Mucosa of rectum (tissue), 2 donors: ENCODE measurements at regions not wholly inside any gene's neighbourhood (a gene's known extent, or its start where the extent isn't known, plus 50 kb on each side); places are given as distances from the start of the nearest gene placed in this dataset.

Experiments
- H3K27ac ChIP-seq, 2 donors: one replicate each; pipeline ENCODE4 v1.7.0; 2013; ENCODE audit warnings: inconsistent platforms in 2 of 2, low read depth in 2 of 2, low read length in 2 of 2
- H3K27me3 ChIP-seq, 2 donors: one replicate each; pipeline ENCODE4 v1.7.0; 2013; ENCODE audit warnings: low read length in 2 of 2; ENCODE audit not compliant: control insufficient read depth in 2 of 2, insufficient read depth in 2 of 2
- H3K36me3 ChIP-seq, 2 donors: one replicate each; pipeline ENCODE4 v1.7.0; 2013; ENCODE audit warnings: low read length in 2 of 2; ENCODE audit not compliant: control insufficient read depth in 2 of 2, insufficient read depth in 2 of 2
- H3K4me1 ChIP-seq, 2 donors: one replicate each; pipeline ENCODE4 v1.7.0; 2013; ENCODE audit warnings: low read length in 2 of 2, mild to moderate bottlenecking in 1 of 2; ENCODE audit not compliant: control insufficient read depth in 2 of 2, insufficient read depth in 2 of 2
- H3K4me3 ChIP-seq, 2 donors: one replicate each; pipeline ENCODE4 v1.7.0; 2013; ENCODE audit warnings: low read length in 2 of 2
- H3K9ac ChIP-seq, 2 donors: one replicate each; pipeline ENCODE4 v1.7.0; 2013; ENCODE audit warnings: low read length in 2 of 2, low read depth in 1 of 2, mild to moderate bottlenecking in 1 of 2
- H3K9me3 ChIP-seq, 2 donors: one replicate each; pipeline ENCODE4 v1.7.0; 2013; ENCODE audit warnings: low read length in 2 of 2; ENCODE audit not compliant: control insufficient read depth in 2 of 2
- donor health status: healthy.
- donor health status: Normal muscosa, but diverticular disease.

DNA sequence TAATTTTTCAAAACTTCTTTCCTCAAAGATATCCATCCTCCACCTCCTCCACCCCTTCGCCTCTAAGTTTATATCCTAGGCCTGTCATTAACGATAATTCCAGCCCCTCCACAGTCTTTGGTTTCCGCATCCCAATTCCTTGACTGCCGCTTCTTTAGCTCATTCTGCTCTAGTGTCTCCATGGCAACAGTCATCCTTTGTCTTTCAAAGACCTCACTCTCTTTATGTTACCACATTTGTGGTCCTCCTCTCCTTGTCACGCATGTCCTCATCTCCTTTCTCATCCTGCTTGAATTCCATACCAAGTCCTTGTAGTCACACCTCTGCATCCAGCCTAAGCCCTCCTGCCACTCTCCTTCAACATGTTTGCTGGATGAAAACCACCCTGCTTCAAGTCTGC, 511.2 kb upstream of the KLF6 start:
- Histone ChIP-seq H3K27me3 (no peaks in the 10 kb centered on the region), H3K4me3 (no peak overlapping the region), H3K36me3 (no peaks in the 10 kb centered on the region), H3K4me1 (no peaks in the 10 kb centered on the region), H3K9me3 (no peaks in the 10 kb centered on the region), H3K27ac (no peak overlapping the region), H3K9ac (no peak overlapping the region)

DNA sequence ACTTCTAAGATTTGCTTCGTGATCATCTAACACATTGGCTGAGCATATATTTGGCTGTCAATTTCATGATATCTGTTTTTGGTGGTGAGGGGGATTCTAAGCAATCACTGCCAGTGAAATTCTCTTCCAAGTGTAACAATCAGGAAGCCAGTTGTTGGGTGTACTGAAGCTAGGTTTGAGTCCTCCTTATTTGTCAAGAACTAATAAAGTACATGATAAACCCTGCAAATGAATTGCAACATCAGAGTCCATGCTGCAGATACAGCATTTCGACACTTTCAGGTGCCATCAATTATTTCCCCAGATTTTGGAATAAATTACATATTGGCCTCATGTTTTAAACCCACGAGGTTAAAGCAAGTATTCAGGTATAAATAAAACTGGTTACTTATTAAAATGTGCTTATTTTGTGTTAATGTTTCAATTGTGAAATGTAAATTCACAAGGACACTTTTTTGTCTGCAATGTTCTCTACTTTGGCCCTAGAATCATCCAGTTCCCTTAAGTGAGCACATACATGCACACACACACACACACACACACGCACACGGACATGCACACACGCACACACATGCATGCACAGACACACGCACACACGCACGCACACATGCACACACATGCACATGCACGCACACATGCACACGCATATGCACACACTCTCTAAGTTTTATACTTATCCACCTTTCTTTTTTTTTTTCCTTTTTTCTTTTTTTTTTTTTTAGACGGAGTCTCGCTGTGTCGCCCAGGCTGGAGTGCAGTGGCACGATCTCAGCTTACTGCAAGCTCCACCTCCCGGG, 510.2 kb upstream of the KLF6 start:
- Histone ChIP-seq H3K4me3 (no peak overlapping the region), H3K36me3 (no peaks in the 10 kb centered on the region), H3K9ac (no peak overlapping the region), H3K27me3 (no peaks in the 10 kb centered on the region), H3K9me3 (no peaks in the 10 kb centered on the region), H3K4me1 (no peaks in the 10 kb centered on the region), H3K27ac (no peak overlapping the region)

DNA sequence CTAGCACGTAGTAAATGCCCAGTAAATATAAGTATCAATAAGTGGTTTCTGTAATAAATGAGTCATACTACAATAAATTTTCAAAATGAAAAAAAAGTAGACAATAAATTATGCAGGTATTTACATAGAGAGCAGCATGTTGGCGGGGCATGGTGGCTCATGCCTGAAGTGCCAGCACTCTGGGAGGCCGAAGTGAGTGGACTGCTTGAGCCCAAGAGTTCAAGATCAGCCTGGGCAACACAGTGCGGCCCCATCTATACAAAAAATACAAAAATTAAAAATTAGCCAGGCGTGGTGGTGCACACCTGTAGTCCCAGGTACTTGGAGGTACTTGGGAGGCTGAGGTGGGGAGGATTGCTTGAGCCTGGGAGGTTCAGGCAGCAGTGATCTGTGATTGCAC, 509.3 kb upstream of the KLF6 start:
- Histone ChIP-seq H3K27ac (no peak overlapping the region), H3K36me3 (no peaks in the 10 kb centered on the region), H3K4me3 (no peak overlapping the region), H3K9me3 (no peaks in the 10 kb centered on the region), H3K9ac (no peak overlapping the region), H3K27me3 (no peaks in the 10 kb centered on the region), H3K4me1 (no peaks in the 10 kb centered on the region)

- Histone ChIP-seq H3K9ac (no peak overlapping the region), H3K27me3 (no peaks in the 10 kb centered on the region), H3K27ac (no peak overlapping the region), H3K36me3 (no peaks in the 10 kb centered on the region), H3K9me3 (no peaks in the 10 kb centered on the region), H3K4me3 (no peak overlapping the region), H3K4me1 (no peaks in the 10 kb centered on the region)
These were observed 507.0 kb upstream of the KLF6 start for GRCh38 chr10:4291990-4292389.

GRCh38 chr10:4285121-4285520, 500.1 kb upstream of the KLF6 start:
- peak overlapping the region in 1 of 2 donors; percentile 64 for H3K27ac ChIP-seq
- H3K4me1 ChIP-seq: peaks cover 13 to 19% of the 10 kb centered on the region in 2 donors
- H3K9ac ChIP-seq: no peak overlapping the region
- no peaks in the 10 kb centered on the region for H3K27me3 ChIP-seq
- no peaks in the 10 kb centered on the region for H3K9me3 ChIP-seq
- H3K36me3 ChIP-seq: no peaks in the 10 kb centered on the region
- no peak overlapping the region for H3K4me3 ChIP-seq

DNA sequence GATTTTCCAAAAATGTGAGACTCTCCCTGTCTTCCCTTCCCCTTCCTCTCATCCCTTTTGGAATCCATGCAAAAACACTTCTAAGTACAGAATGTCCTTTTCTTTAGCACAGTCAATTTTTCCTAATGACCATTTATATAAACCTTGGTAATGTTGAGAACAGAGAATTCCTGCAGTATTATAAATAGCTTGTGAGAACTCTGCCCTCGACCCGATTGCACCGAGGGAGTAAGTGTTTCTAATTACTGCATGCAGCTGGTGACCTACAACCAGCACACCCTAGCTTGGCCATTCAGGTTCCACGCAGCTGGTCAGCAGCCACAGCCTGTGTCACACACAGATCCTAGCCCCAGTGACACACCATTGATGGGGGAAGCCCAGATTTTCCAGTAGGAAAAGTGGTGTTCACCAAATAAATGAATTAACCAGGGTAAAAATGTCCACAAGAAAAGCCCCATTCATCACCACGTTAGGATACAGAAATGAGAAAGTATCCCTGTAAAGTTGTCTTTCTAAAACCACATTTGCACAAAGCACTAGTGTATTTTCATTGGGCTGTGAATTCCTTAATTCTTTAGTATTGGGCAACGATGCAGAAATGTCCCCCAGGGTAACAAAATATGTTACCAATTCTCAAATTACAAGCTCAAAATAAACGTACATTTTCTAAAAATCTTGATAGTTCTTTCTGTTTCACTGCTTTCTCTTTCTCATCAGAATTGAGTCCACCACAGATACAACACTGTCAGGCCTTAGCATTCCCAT, 499.0 kb upstream of the KLF6 start:
- Histone ChIP-seq H3K9me3 (no peaks in the 10 kb centered on the region), H3K36me3 (no peaks in the 10 kb centered on the region), H3K4me3 (no peak overlapping the region), H3K27ac (peak overlapping the region in 1 of 2 donors; percentile 64), H3K27me3 (no peaks in the 10 kb centered on the region), H3K9ac (no peak overlapping the region), H3K4me1 (peaks cover 22 to 24% of the 10 kb centered on the region in 2 donors)

- no peaks in the 10 kb centered on the region for H3K9me3 ChIP-seq
- H3K4me1 ChIP-seq: peaks cover 22 to 24% of the 10 kb centered on the region in 2 donors
These were observed 497.5 kb upstream of the KLF6 start for GRCh38 chr10:4282496-4282895.

GRCh38 chr10:4281190-4281825, 496.3 kb upstream of the KLF6 start:
- no peaks in the 10 kb centered on the region for H3K36me3 ChIP-seq
- H3K27me3 ChIP-seq: no peaks in the 10 kb centered on the region
- H3K4me1 ChIP-seq: peaks cover 22 to 24% of the 10 kb centered on the region in 2 donors
- H3K9me3 ChIP-seq: no peaks in the 10 kb centered on the region
- H3K9ac ChIP-seq: no peak overlapping the region
- peak overlapping the region; percentile 75 to 80 for H3K27ac ChIP-seq
- H3K4me3 ChIP-seq: no peak overlapping the region

More at GRCh38 chr10:4282496-4282895, 497.5 kb upstream of the KLF6 start:
- no peak overlapping the region for H3K9ac ChIP-seq
- no peaks in the 10 kb centered on the region for H3K27me3 ChIP-seq
- H3K4me3 ChIP-seq: no peak overlapping the region
- no peaks in the 10 kb centered on the region for H3K36me3 ChIP-seq
- H3K27ac ChIP-seq: peak overlapping the region in 1 of 2 donors; percentile 11

DNA sequence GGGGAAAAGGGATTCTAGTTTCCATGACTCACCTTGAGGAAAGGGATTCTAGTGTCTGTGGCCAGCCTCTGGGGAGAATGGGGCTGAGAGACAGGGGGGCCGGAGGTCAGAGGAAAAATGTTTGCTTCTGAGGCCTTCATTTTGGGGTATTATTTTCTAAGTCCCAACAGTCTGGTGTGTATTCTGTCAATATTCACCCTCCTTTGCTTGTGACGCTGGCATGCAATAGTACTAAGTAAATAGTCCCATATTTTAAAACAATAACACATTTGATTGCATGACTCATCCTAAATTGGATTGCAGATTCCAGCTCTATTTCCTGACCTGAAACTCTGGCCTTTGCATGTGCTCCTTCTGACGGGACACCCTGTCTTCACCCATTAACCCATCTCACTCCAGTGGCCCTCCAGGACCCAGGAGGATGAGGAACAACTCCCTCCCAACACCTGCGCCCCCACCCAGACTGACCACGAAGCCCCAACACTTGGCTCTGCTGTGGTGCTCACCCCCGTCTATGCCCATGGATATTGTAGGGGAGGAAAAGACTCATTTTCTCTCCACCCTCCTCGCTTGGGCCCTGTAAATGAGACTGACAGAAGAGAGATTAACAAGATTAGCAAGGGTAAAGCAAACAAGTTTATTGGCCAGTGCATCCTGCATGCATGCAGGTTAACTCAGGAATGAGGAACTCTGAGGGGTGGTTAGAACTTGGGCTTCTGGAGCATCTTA, 495.6 kb upstream of the KLF6 start:
- Histone ChIP-seq H3K4me1 (peaks cover 22 to 24% of the 10 kb centered on the region in 2 donors), H3K4me3 (no peak overlapping the region), H3K27me3 (no peaks in the 10 kb centered on the region), H3K9me3 (no peaks in the 10 kb centered on the region), H3K9ac (no peak overlapping the region), H3K27ac (peak overlapping the region; percentile 75 to 80), H3K36me3 (no peaks in the 10 kb centered on the region)
